Right lobe of liver (tissue), 4 donors: ENCODE measurements at regions not wholly inside any gene's neighbourhood (a gene's known extent, or its start where the extent isn't known, plus 50 kb on each side); places are given as distances from the start of the nearest gene placed in this dataset.

Experiments used
- POLR2A ChIP-seq: fragments of 450-650 bp; IDR thresholded peaks from one replicate; pipeline ENCODE4 v1.6.1; 2017; ENCODE audit warnings: antibody characterized with exemption, mild to moderate bottlenecking
- TF ChIP-seq, protein P1 (sequence below), 4 donors: fragments of 200-600 bp in 3 of 4; fragments of 450-650 bp in 1 of 4; IDR thresholded peaks; one replicate each; pipeline versions ENCODE4 v1.5.1 to v1.8.0; 2016 to 2022; ENCODE audit warnings: antibody characterized with exemption in 4 of 4, mild to moderate bottlenecking in 2 of 4
- donor health status: DM: no; HTN: no; CAD: no.
- donor health status: DM: no; HTN: no; CAD: no.
- donor health status: DM: no; HTN: yes; CAD: no.

GRCh38 chr1:29883411-29883832, 647.1 kb downstream of the PTPRU start:
- TF ChIP-seq POLR2A, result no peak
- TF ChIP-seq, protein P1, sequence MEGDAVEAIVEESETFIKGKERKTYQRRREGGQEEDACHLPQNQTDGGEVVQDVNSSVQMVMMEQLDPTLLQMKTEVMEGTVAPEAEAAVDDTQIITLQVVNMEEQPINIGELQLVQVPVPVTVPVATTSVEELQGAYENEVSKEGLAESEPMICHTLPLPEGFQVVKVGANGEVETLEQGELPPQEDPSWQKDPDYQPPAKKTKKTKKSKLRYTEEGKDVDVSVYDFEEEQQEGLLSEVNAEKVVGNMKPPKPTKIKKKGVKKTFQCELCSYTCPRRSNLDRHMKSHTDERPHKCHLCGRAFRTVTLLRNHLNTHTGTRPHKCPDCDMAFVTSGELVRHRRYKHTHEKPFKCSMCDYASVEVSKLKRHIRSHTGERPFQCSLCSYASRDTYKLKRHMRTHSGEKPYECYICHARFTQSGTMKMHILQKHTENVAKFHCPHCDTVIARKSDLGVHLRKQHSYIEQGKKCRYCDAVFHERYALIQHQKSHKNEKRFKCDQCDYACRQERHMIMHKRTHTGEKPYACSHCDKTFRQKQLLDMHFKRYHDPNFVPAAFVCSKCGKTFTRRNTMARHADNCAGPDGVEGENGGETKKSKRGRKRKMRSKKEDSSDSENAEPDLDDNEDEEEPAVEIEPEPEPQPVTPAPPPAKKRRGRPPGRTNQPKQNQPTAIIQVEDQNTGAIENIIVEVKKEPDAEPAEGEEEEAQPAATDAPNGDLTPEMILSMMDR (IDR thresholded peaks at IDR 0.05), result no peak
